ENCODE measurements at regions not wholly inside any gene's neighbourhood (a gene's known extent, or its start where the extent isn't known, plus 50 kb on each side); places are given as distances from the start of the nearest gene placed in this dataset.

DNA sequence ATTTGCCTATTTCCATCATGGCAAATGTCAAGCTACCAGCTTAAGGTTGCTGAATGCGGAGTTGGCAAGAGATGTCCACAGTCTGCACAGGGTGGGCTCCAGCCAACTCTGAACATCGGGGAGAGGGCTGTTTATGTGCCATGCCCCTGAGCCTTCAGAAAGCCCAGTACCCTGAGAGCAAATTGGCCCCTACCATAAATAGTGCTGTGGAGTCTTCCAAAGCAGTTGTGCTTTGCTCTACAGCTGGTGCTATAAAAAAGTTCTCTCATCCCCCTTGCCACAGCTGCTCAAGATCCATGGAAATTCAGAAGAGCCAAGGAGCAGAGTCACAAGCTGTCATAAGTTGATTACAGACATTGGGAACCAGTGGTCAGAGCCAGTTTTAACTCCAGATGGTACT is 85.6 kb upstream of the CLDN14 start:
- Histone ChIP-seq H3K9ac (ENCODE audit: low read length in 3 of 3) (no peak overlapping the region), H3K36me3 (ENCODE audit: control insufficient read depth in 2 of 3, insufficient read depth in 3 of 3, low read length in 3 of 3) (no peaks in the 10 kb centered on the region), H3K27ac (ENCODE audit: low read depth in 2 of 2, low read length in 2 of 2) (no peak overlapping the region), H3K27me3 (ENCODE audit: control insufficient read depth, insufficient read depth, low read length) (no peaks in the 10 kb centered on the region), H3K4me1 (ENCODE audit: control insufficient read depth in 2 of 3, insufficient read depth in 2 of 3, low read depth in 1 of 3, low read length in 3 of 3) (peaks cover 0 to 3% (median 0%) of the 10 kb centered on the region in 3 donors), H3K4me3 (ENCODE audit: low read length in 3 of 3) (no peak overlapping the region), H3K9me3 (ENCODE audit: control insufficient read depth in 2 of 3, insufficient read depth in 1 of 3, low read length in 3 of 3) (no peaks in the 10 kb centered on the region)
- peak in 1 of 5 donors; percentile 47 for DNase-seq
- FAIRE-seq: no peak
- intact Hi-C loops (cut with DNase I): no loop called here
- TF ChIP-seq CTCF (IDR thresholded peaks at IDR 0.05; ENCODE audit: borderline replicate concordance, extremely low read depth, insufficient read depth): no peak

GRCh38 chr21:36566644-36567043 is 86.7 kb upstream of the CLDN14 start:
- Histone ChIP-seq H3K9me3 (ENCODE audit: control insufficient read depth in 2 of 3, insufficient read depth in 1 of 3, low read length in 3 of 3) (no peaks in the 10 kb centered on the region), H3K4me3 (ENCODE audit: low read length in 3 of 3) (no peak overlapping the region), H3K36me3 (ENCODE audit: control insufficient read depth in 2 of 3, insufficient read depth in 3 of 3, low read length in 3 of 3) (no peaks in the 10 kb centered on the region), H3K27ac (ENCODE audit: low read depth in 2 of 2, low read length in 2 of 2) (no peak overlapping the region), H3K9ac (ENCODE audit: low read length in 3 of 3) (no peak overlapping the region), H3K27me3 (ENCODE audit: control insufficient read depth, insufficient read depth, low read length) (peaks cover 3% of the 10 kb centered on the region), H3K4me1 (ENCODE audit: control insufficient read depth in 2 of 3, insufficient read depth in 2 of 3, low read depth in 1 of 3, low read length in 3 of 3) (peaks cover 0 to 3% (median 0%) of the 10 kb centered on the region in 3 donors)
- TF ChIP-seq CTCF (IDR thresholded peaks at IDR 0.05; ENCODE audit: borderline replicate concordance, extremely low read depth, insufficient read depth): no peak
- intact Hi-C loops (cut with DNase I): no loop called here
- DNase-seq: peak in 3 of 5 donors; percentile 37 to 60 (median 45)
- no peak for FAIRE-seq

- Histone ChIP-seq H3K9me3 (ENCODE audit: control insufficient read depth in 2 of 3, insufficient read depth in 1 of 3, low read length in 3 of 3) (no peaks in the 10 kb centered on the region), H3K9ac (ENCODE audit: low read length in 3 of 3) (no peak overlapping the region), H3K36me3 (ENCODE audit: control insufficient read depth in 2 of 3, insufficient read depth in 3 of 3, low read length in 3 of 3) (no peaks in the 10 kb centered on the region), H3K27ac (ENCODE audit: low read depth in 2 of 2, low read length in 2 of 2) (no peak overlapping the region), H3K4me1 (ENCODE audit: control insufficient read depth in 2 of 3, insufficient read depth in 2 of 3, low read depth in 1 of 3, low read length in 3 of 3) (peaks cover 0 to 5% (median 0%) of the 10 kb centered on the region in 3 donors), H3K27me3 (ENCODE audit: control insufficient read depth, insufficient read depth, low read length) (peaks cover 3% of the 10 kb centered on the region), H3K4me3 (ENCODE audit: low read length in 3 of 3) (no peak overlapping the region)
- no peak for TF ChIP-seq CTCF (IDR thresholded peaks at IDR 0.05; ENCODE audit: borderline replicate concordance, extremely low read depth, insufficient read depth)
- DNase-seq (peak in 3 of 5 donors; percentile 76 to 84 (median 78)), FAIRE-seq (no peak)
- intact Hi-C loops (cut with DNase I): no loop called here
Measured at GRCh38 chr21:36567216-36567885, 87.4 kb upstream of the CLDN14 start.
